ENCODE measurements at regions not wholly inside any gene's neighbourhood (a gene's known extent, or its start where the extent isn't known, plus 50 kb on each side); places are given as distances from the start of the nearest gene placed in this dataset.

DNA sequence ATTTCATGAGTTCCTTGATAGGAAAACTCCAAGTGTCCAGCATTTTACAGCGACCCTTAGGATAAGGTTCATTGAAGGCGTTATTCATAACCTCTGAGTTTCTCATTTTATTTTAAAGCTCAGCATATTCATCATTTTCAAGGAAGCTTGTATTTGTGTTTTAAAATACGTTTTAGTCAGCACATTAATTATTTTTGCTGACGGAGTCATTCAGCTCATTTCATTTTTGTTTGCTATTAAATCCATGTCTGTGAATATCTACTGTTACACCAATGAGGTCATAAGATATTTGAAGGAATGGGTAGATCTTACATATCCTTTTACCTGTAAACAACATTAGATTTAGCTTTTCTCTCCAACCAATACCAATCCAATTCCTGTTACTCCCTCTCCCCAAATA, 1766.3 kb upstream of the PCDH10 start:
- TF ChIP-seq, protein P1, sequence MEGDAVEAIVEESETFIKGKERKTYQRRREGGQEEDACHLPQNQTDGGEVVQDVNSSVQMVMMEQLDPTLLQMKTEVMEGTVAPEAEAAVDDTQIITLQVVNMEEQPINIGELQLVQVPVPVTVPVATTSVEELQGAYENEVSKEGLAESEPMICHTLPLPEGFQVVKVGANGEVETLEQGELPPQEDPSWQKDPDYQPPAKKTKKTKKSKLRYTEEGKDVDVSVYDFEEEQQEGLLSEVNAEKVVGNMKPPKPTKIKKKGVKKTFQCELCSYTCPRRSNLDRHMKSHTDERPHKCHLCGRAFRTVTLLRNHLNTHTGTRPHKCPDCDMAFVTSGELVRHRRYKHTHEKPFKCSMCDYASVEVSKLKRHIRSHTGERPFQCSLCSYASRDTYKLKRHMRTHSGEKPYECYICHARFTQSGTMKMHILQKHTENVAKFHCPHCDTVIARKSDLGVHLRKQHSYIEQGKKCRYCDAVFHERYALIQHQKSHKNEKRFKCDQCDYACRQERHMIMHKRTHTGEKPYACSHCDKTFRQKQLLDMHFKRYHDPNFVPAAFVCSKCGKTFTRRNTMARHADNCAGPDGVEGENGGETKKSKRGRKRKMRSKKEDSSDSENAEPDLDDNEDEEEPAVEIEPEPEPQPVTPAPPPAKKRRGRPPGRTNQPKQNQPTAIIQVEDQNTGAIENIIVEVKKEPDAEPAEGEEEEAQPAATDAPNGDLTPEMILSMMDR (IDR thresholded peaks at IDR 0.05; ENCODE audit: insufficient read depth, low read length, poor library complexity, severe bottlenecking): no peak

GRCh38 chr4:131388277-131388676, 1760.8 kb upstream of the PCDH10 start:
- no peak overlapping the region for H3K4me3 ChIP-seq (ENCODE audit: low read depth, low read length)
- no peak for DNase-seq (ENCODE audit: low read depth)
- TF ChIP-seq, protein P1 (IDR thresholded peaks at IDR 0.05; ENCODE audit: insufficient read depth, low read length, poor library complexity, severe bottlenecking): no peak
- H3K36me3 ChIP-seq (ENCODE audit: control insufficient read depth, insufficient read depth, low read length): no peaks in the 10 kb centered on the region
- no peaks in the 10 kb centered on the region for H3K27me3 ChIP-seq (ENCODE audit: control insufficient read depth, insufficient read depth, low read length)

More for the DNA sequence above, 1766.3 kb upstream of the PCDH10 start:
- no peaks in the 10 kb centered on the region for H3K36me3 ChIP-seq (ENCODE audit: control insufficient read depth, insufficient read depth, low read length)
- no peaks in the 10 kb centered on the region for H3K27me3 ChIP-seq (ENCODE audit: control insufficient read depth, insufficient read depth, low read length)
- no peak overlapping the region for H3K4me3 ChIP-seq (ENCODE audit: low read depth, low read length)
- DNase-seq (ENCODE audit: low read depth): no peak

DNA sequence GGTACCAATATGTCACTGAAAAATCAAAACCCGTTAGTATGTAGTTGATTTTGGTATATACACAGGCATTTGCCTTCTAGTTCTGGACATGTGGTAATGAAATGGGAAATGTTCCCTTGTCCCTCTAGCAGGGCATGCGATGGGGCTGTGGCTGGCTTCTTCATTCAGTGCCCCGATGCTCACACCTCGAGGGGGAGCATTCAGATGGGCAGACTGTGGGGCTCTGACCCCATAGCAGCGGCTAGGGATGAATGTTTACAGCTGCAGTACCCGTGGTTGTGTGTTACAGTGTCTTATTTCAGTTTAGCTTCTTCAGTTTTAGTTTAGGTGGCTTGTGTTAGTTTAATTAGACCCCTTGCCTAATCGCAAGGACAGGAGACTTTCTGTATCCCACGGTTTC, 1741.0 kb upstream of the PCDH10 start:
- no peaks in the 10 kb centered on the region for H3K36me3 ChIP-seq (ENCODE audit: control insufficient read depth, insufficient read depth, low read length)
- DNase-seq (ENCODE audit: low read depth): no peak
- TF ChIP-seq, protein P1 (IDR thresholded peaks at IDR 0.05; ENCODE audit: insufficient read depth, low read length, poor library complexity, severe bottlenecking): no peak
- H3K27me3 ChIP-seq (ENCODE audit: control insufficient read depth, insufficient read depth, low read length): no peaks in the 10 kb centered on the region
- no peak overlapping the region for H3K4me3 ChIP-seq (ENCODE audit: low read depth, low read length)

DNA sequence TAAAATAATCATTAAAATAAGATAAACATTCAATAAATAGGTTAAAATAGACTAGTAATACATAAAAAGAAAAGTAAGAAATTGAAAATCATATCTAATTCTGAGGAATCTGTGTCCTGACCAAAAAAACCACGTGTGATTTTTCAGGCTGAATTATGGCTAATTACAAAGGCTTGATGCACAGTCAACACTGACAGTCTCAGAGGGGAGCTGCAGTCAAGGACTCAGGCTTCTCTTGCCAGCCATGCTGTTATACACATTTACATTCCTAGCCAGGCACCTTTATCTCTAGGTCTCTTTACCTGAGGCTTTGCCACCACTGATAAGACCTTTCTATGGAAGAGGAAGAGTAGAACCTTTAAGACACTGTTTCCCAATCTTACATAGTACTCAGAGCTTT, 1737.7 kb upstream of the PCDH10 start:
- Histone ChIP-seq H3K36me3 (ENCODE audit: control insufficient read depth, insufficient read depth, low read length) (no peaks in the 10 kb centered on the region), H3K27me3 (ENCODE audit: control insufficient read depth, insufficient read depth, low read length) (no peaks in the 10 kb centered on the region), H3K4me3 (ENCODE audit: low read depth, low read length) (no peak overlapping the region)
- TF ChIP-seq, protein P1 (IDR thresholded peaks at IDR 0.05; ENCODE audit: insufficient read depth, low read length, poor library complexity, severe bottlenecking): no peak
- no peak for DNase-seq (ENCODE audit: low read depth)

GRCh38 chr4:131419147-131419546, 1729.9 kb upstream of the PCDH10 start:
- Histone ChIP-seq H3K27me3 (ENCODE audit: control insufficient read depth, insufficient read depth, low read length) (no peaks in the 10 kb centered on the region), H3K4me3 (ENCODE audit: low read depth, low read length) (no peak overlapping the region), H3K36me3 (ENCODE audit: control insufficient read depth, insufficient read depth, low read length) (no peaks in the 10 kb centered on the region)
- TF ChIP-seq, protein P1 (IDR thresholded peaks at IDR 0.05; ENCODE audit: insufficient read depth, low read length, poor library complexity, severe bottlenecking): no peak
- no peak for DNase-seq (ENCODE audit: low read depth)

- TF ChIP-seq, protein P1 (IDR thresholded peaks at IDR 0.05; ENCODE audit: insufficient read depth, low read length, poor library complexity, severe bottlenecking): no peak
- no peak overlapping the region for H3K4me3 ChIP-seq (ENCODE audit: low read depth, low read length)
- DNase-seq (ENCODE audit: low read depth): no peak
- no peaks in the 10 kb centered on the region for H3K27me3 ChIP-seq (ENCODE audit: control insufficient read depth, insufficient read depth, low read length)
- no peaks in the 10 kb centered on the region for H3K36me3 ChIP-seq (ENCODE audit: control insufficient read depth, insufficient read depth, low read length)
Measured at GRCh38 chr4:131426023-131426758, 1722.9 kb upstream of the PCDH10 start.
